BJ (cell line): ENCODE measurements at regions not wholly inside any gene's neighbourhood (a gene's known extent, or its start where the extent isn't known, plus 50 kb on each side); places are given as distances from the start of the nearest gene placed in this dataset.

ENCODE experiments used
- CTCF ChIA-PET: fragments of 350-600 bp; formaldehyde crosslinking; extraction: SDS; loops from one replicate; lab custom pipeline; 2021; ENCODE audit warnings: antibody characterized with exemption, inconsistent platforms; lab: Yijun Ruan, JAX
- POLR2A ChIA-PET: fragments of 300-600 bp; sonication (Branson Sonifier 250); formaldehyde crosslinking; extraction: SDS; loops from one replicate; lab custom pipeline; 2021; ENCODE audit warnings: antibody characterized with exemption; lab: Charles Lee
- DNase-seq: peaks from one replicate; pipeline ENCODE4 v3.0.0-alpha.2; 2011; ENCODE audit warnings: low read depth
- H3K27me3 ChIP-seq: 2 replicates; pipeline ENCODE4 v1.6.0; 2011; ENCODE audit warnings: low read length; ENCODE audit not compliant: control insufficient read depth, insufficient read depth
- H3K36me3 ChIP-seq: 2 replicates; pipeline ENCODE4 v1.5.1; 2011; ENCODE audit warnings: low read length; ENCODE audit not compliant: control insufficient read depth, insufficient read depth
- H3K4me3 ChIP-seq: 2 replicates; pipeline ENCODE4 v1.5.1; 2011; ENCODE audit warnings: low read depth, mild to moderate bottlenecking, control low read depth, low read length
- CTCF ChIP-seq: IDR thresholded peaks from 2 replicates; pipeline ENCODE4 v1.5.1; 2011; ENCODE audit warnings: low read depth, mild to moderate bottlenecking, control low read depth, inconsistent platforms, low read length, moderate library complexity; ENCODE audit not compliant: insufficient read depth

- POLR2A ChIA-PET = no interaction called here
- CTCF ChIA-PET = no interaction called here
- no peak for DNase-seq
- Histone ChIP-seq H3K36me3 (no peaks in the 10 kb centered on the region), H3K4me3 (no peak overlapping the region), H3K27me3 (no peaks in the 10 kb centered on the region)
- TF ChIP-seq CTCF = no peak
These were observed 503.2 kb downstream of the SH2D4B start for GRCh38 chr10:81040940-81041339.

- H3K4me3 ChIP-seq = no peak overlapping the region
- POLR2A ChIA-PET = no interaction called here
- H3K27me3 ChIP-seq = no peaks in the 10 kb centered on the region
- no peak for TF ChIP-seq CTCF
- CTCF ChIA-PET = no interaction called here
- no peaks in the 10 kb centered on the region for H3K36me3 ChIP-seq
- DNase-seq = no peak
These were observed 504.9 kb downstream of the SH2D4B start for GRCh38 chr10:81042647-81043046.

GRCh38 chr10:81065474-81065873 is 527.8 kb downstream of the SH2D4B start:
- no peaks in the 10 kb centered on the region for H3K36me3 ChIP-seq
- H3K4me3 ChIP-seq = no peak overlapping the region
- TF ChIP-seq CTCF = no peak
- CTCF ChIA-PET = no interaction called here
- POLR2A ChIA-PET = no interaction called here
- H3K27me3 ChIP-seq = no peaks in the 10 kb centered on the region
- DNase-seq = no peak

- Histone ChIP-seq H3K27me3 (no peaks in the 10 kb centered on the region), H3K36me3 (no peaks in the 10 kb centered on the region), H3K4me3 (no peak overlapping the region)
- POLR2A ChIA-PET = no interaction called here
- CTCF ChIA-PET = no interaction called here
- no peak for TF ChIP-seq CTCF
- no peak for DNase-seq
These were observed 530.8 kb downstream of the SH2D4B start for GRCh38 chr10:81068460-81068859.

GRCh38 chr10:81071087-81071796 is 533.5 kb downstream of the SH2D4B start:
- Histone ChIP-seq H3K36me3 (no peaks in the 10 kb centered on the region), H3K4me3 (no peak overlapping the region), H3K27me3 (no peaks in the 10 kb centered on the region)
- CTCF ChIA-PET = no interaction called here
- no peak for TF ChIP-seq CTCF
- no peak for DNase-seq
- POLR2A ChIA-PET = no interaction called here
